GM12878 (cell line): ENCODE measurements at regions not wholly inside any gene's neighbourhood (a gene's known extent, or its start where the extent isn't known, plus 50 kb on each side); places are given as distances from the start of the nearest gene placed in this dataset.

ENCODE experiments used
- ATAC-seq: fragments of 200-7000 bp; cut with Tn5 transposase; 3 replicates; pipeline ENCODE4 v1.9.1; 2020; ENCODE audit warnings: mild to moderate bottlenecking, moderate library complexity
- BruUV-seq: library from RNA; stranded (reverse); fragments of 400-500 nt; replicated peaks from 2 replicates; lab custom pipeline; 2021; lab: Mats Ljungman, UMichigan
- CTCF ChIA-PET: fragments of 300-600 bp; sonication (Branson Sonifier 250); formaldehyde crosslinking; extraction: SDS; loops from one replicate; lab custom pipeline; 2021; ENCODE audit warnings: inconsistent platforms; lab: Yijun Ruan, JAX
- POLR2A ChIA-PET: fragments of 350-600 bp; formaldehyde crosslinking; extraction: SDS; loops from one replicate; lab custom pipeline; 2021; ENCODE audit warnings: inconsistent platforms; lab: Charles Lee
- RAD21 ChIA-PET: fragments of 300-600 bp; sonication (Branson Sonifier 250); formaldehyde crosslinking; loops from one replicate; lab custom pipeline; 2023; ENCODE audit warnings: antibody characterized with exemption; ENCODE audit not compliant: unreplicated experiment; lab: Charles Lee
- SMC1A ChIA-PET: fragments of 300-600 bp; sonication (Branson Sonifier 250); formaldehyde crosslinking; loops from one replicate; lab custom pipeline; 2023; ENCODE audit not compliant: unreplicated experiment, uncharacterized antibody; lab: Charles Lee
- DNase-seq: peaks from one replicate; pipeline ENCODE4 v3.0.0-alpha.2; 2011; ENCODE audit warnings: low read depth, low spot score
- FAIRE-seq: peaks from 3 replicates; lab custom pipeline; 2011; peaks lifted over from hg19 to GRCh38; lab: Jason Lieb, UNC
- H2AFZ ChIP-seq: 2 replicates; pipeline ENCODE4 v1.6.0; 2011; ENCODE audit warnings: low read depth, low read length, control low read depth; ENCODE audit not compliant: control insufficient read depth
- H3K27ac ChIP-seq: 2 replicates; pipeline ENCODE4 v1.5.1; 2011; ENCODE audit warnings: control low read depth; ENCODE audit not compliant: control insufficient read depth, insufficient read depth
- H3K27me3 ChIP-seq, 2 experiments: replicated peaks in 1 of 2; 2 replicates each; pipeline versions ENCODE4 v1.6.0 to v1.6.1; 2011; ENCODE audit warnings: low read length in 1 of 2; ENCODE audit not compliant: control insufficient read depth in 2 of 2, insufficient read depth in 2 of 2
- H3K36me3 ChIP-seq, 2 experiments: 2 replicates each; pipeline ENCODE4 v1.5.1; 2011; ENCODE audit warnings: low read length in 1 of 2; ENCODE audit not compliant: control insufficient read depth in 2 of 2, insufficient read depth in 2 of 2
- H3K4me1 ChIP-seq: 2 replicates; pipeline ENCODE4 v1.6.1; 2011; ENCODE audit warnings: mild to moderate bottlenecking, low read length, moderate library complexity, mixed read lengths; ENCODE audit not compliant: control insufficient read depth, insufficient read depth
- H3K4me2 ChIP-seq: 2 replicates; pipeline ENCODE4 v1.6.0; 2011; ENCODE audit warnings: control low read depth; ENCODE audit not compliant: control insufficient read depth, insufficient read depth
- H3K4me3 ChIP-seq: fragments of 200-600 bp; sonication (generic); 2 replicates; pipeline ENCODE4 v1.5.1; 2016
- H3K79me2 ChIP-seq: 2 replicates; pipeline ENCODE4 v1.6.0; 2011; ENCODE audit warnings: low read length; ENCODE audit not compliant: control insufficient read depth, insufficient read depth
- H3K9ac ChIP-seq: 2 replicates; pipeline ENCODE4 v1.8.0; 2011; ENCODE audit warnings: low read length, control low read depth, mixed read lengths; ENCODE audit not compliant: control insufficient read depth, insufficient read depth
- H3K9me3 ChIP-seq: replicated peaks from 3 replicates; pipeline ENCODE4 v1.5.1; 2011; ENCODE audit warnings: mild to moderate bottlenecking, low read length; ENCODE audit not compliant: control insufficient read depth, insufficient read depth
- H4K20me1 ChIP-seq: 2 replicates; pipeline ENCODE4 v1.6.0; 2011; ENCODE audit not compliant: control insufficient read depth, insufficient read depth
- ATF7 ChIP-seq: fragments of 450-650 bp; IDR thresholded peaks from 2 replicates; pipeline ENCODE4 v1.6.1; 2016; ENCODE audit warnings: low read depth, mild to moderate bottlenecking
- BCL11A ChIP-seq: IDR thresholded peaks from 2 replicates; pipeline ENCODE4 v1.6.1; 2011; ENCODE audit warnings: low read depth, low read length
- BHLHE40 ChIP-seq, 2 experiments: fragments of 450-650 bp in 1 of 2; IDR thresholded peaks; 2 replicates each; pipeline ENCODE4 v1.6.1; 2011 to 2017; ENCODE audit warnings: low read depth in 2 of 2, borderline replicate concordance in 1 of 2, improper control_type of control experiment in 1 of 2, low read length in 1 of 2, mild to moderate bottlenecking in 1 of 2
- CBX5 ChIP-seq: sonication (generic); IDR thresholded peaks from 2 replicates; pipeline ENCODE4 v1.6.1; 2016; ENCODE audit warnings: low read depth, moderate library complexity, mild to moderate bottlenecking, inconsistent platforms
- EGR1 ChIP-seq, 2 experiments: IDR thresholded peaks; 1 replicate in 1 of 2; 2 replicates in 1 of 2; pipeline ENCODE4 v1.6.1; 2011 to 2012; ENCODE audit warnings: low read depth in 2 of 2, low read length in 2 of 2, borderline replicate concordance in 1 of 2, mild to moderate bottlenecking in 1 of 2, moderate library complexity in 1 of 2
- FOS ChIP-seq: IDR thresholded peaks from 3 replicates; pipeline ENCODE4 v1.6.1; 2011; ENCODE audit warnings: borderline replicate concordance; ENCODE audit not compliant: insufficient read length; ENCODE audit errors: extremely low read depth
- GABPA ChIP-seq: IDR thresholded peaks from 2 replicates; pipeline ENCODE4 v1.6.1; 2014; ENCODE audit warnings: antibody characterized with exemption, low read depth, mild to moderate bottlenecking, inconsistent platforms
- HCFC1 ChIP-seq: fragments of 150-350 bp; IDR thresholded peaks from 2 replicates; pipeline ENCODE4 v1.6.1; 2014; ENCODE audit warnings: low read length
- HDGF ChIP-seq: fragments of 450-650 bp; IDR thresholded peaks from 2 replicates; pipeline ENCODE4 v1.6.1; 2016; ENCODE audit warnings: antibody characterized with exemption
- MEF2A ChIP-seq: IDR thresholded peaks from 2 replicates; pipeline ENCODE4 v1.6.1; 2011; ENCODE audit warnings: low read depth, mild to moderate bottlenecking, low read length, moderate library complexity; ENCODE audit not compliant: insufficient read depth
- MYB ChIP-seq: fragments of 150-350 bp; IDR thresholded peaks from 2 replicates; pipeline ENCODE4 v1.6.1; 2014; ENCODE audit warnings: mild to moderate bottlenecking, low read depth, low read length, borderline replicate concordance
- NFYA ChIP-seq: IDR thresholded peaks from 2 replicates; pipeline ENCODE4 v1.6.1; 2011; ENCODE audit warnings: low read depth, mild to moderate bottlenecking, low read length, improper control_type of control experiment, borderline replicate concordance
- POU2F2 ChIP-seq: IDR thresholded peaks from 3 replicates; pipeline ENCODE4 v1.6.1; 2011; ENCODE audit warnings: low read depth, mild to moderate bottlenecking, low read length, borderline replicate concordance
- STAT3 ChIP-seq: IDR thresholded peaks from 2 replicates; pipeline ENCODE4 v1.6.1; 2011; ENCODE audit warnings: low read depth, low read length, improper control_type of control experiment
- TBL1XR1 ChIP-seq: IDR thresholded peaks from 2 replicates; pipeline ENCODE4 v1.6.1; 2012; ENCODE audit warnings: low read depth, low read length, improper control_type of control experiment
- USF2 ChIP-seq: IDR thresholded peaks from 2 replicates; pipeline ENCODE4 v1.6.1; 2011; ENCODE audit warnings: low read depth, low read length, improper control_type of control experiment, borderline replicate concordance
- YY1 ChIP-seq: IDR thresholded peaks from 2 replicates; pipeline ENCODE4 v1.6.1; 2011; ENCODE audit warnings: low read depth, mild to moderate bottlenecking, low read length
- ZNF24 ChIP-seq: fragments of 450-650 bp; IDR thresholded peaks from 2 replicates; pipeline ENCODE4 v1.6.1; 2017; ENCODE audit warnings: antibody characterized with exemption, mild to moderate bottlenecking
- WGBS: methylation state at CpG from one replicate; pipeline ENCODE4 v1.1.6; 2016; ENCODE audit warnings: low lambda C conversion rate; ENCODE audit not compliant: insufficient replicate concordance, insufficient coverage; ENCODE audit errors: missing lambda C conversion rate; 5-methylcytosine and 5-hydroxymethylcytosine counted together
- in situ Hi-C: fragments of 300-500 bp; cut with MboI; formaldehyde crosslinking; loops from 9 replicates; pipeline ENCODE4 v1.14.3; 2018; ENCODE audit warnings: mixed read lengths
- intact Hi-C: fragments of 100-400 bp; cut with micrococcal nuclease; formaldehyde crosslinking; loops from one replicate; pipeline ENCODE4 v1.14.2; 2022; ENCODE audit not compliant: unreplicated experiment
- TF ChIP-seq, protein P1 (sequence below), 3 experiments: IDR thresholded peaks in 2 of 3; conservative IDR thresholded peaks in 1 of 3; 2 replicates each; pipeline ENCODE4 v1.5.1; 2011; ENCODE audit warnings: low read depth in 3 of 3, low read length in 3 of 3, mild to moderate bottlenecking in 3 of 3, control low read depth in 2 of 3, moderate library complexity in 2 of 3, inconsistent platforms in 1 of 3, mixed read lengths in 1 of 3; ENCODE audit not compliant: control insufficient read depth in 2 of 3, insufficient read depth in 1 of 3; ENCODE audit errors: extremely low read depth in 1 of 3
- TF ChIP-seq, protein P2 (sequence below): fragments of 450-650 bp; conservative IDR thresholded peaks from 2 replicates; pipeline ENCODE4 v1.6.1; 2017; ENCODE audit warnings: mild to moderate bottlenecking, moderate library complexity

DNA sequence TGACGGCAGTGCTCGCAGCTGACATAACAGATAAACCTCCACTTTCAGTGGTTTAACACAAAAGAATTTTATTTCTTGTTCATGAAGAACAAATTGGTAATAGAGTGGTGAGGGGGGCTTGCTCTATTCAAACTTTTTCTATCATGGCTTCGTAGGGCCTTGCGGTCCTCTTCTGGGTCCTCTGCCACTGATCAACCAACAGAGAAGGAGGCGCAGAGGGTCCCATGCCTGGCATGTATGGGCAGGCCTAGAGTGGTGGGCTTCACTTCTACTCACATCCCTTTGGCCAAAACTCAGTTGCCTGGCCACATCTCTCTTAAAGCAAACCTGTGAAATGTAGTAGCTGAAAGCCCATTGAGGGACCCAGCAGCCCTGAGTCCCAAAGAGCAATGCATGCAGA, 460.5 kb downstream of the SIPA1L2 start:
- no peak overlapping the region for H3K4me2 ChIP-seq
- RAD21 ChIA-PET = no interaction called here
- SMC1A ChIA-PET = no interaction called here
- ATAC-seq = no peak
- no peaks in the 10 kb centered on the region for H3K36me3 ChIP-seq
- no peak overlapping the region for H3K9ac ChIP-seq
- H3K27ac ChIP-seq = no peak overlapping the region
- no TSS peak for BruUV-seq
- intact Hi-C loops = no loop called here
- in situ Hi-C loops = no loop called here
- no peaks in the 10 kb centered on the region for H3K9me3 ChIP-seq
- no peak overlapping the region for H2AFZ ChIP-seq
- no peaks in the 10 kb centered on the region for H4K20me1 ChIP-seq
- no peaks in the 10 kb centered on the region for H3K27me3 ChIP-seq
- no peak for TF ChIP-seq USF2
- no peak for TF ChIP-seq POU2F2
- TF ChIP-seq, protein P1, sequence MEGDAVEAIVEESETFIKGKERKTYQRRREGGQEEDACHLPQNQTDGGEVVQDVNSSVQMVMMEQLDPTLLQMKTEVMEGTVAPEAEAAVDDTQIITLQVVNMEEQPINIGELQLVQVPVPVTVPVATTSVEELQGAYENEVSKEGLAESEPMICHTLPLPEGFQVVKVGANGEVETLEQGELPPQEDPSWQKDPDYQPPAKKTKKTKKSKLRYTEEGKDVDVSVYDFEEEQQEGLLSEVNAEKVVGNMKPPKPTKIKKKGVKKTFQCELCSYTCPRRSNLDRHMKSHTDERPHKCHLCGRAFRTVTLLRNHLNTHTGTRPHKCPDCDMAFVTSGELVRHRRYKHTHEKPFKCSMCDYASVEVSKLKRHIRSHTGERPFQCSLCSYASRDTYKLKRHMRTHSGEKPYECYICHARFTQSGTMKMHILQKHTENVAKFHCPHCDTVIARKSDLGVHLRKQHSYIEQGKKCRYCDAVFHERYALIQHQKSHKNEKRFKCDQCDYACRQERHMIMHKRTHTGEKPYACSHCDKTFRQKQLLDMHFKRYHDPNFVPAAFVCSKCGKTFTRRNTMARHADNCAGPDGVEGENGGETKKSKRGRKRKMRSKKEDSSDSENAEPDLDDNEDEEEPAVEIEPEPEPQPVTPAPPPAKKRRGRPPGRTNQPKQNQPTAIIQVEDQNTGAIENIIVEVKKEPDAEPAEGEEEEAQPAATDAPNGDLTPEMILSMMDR (IDR thresholded peaks at IDR 0.05 in 2 of 3, conservative IDR thresholded peaks at IDR 0.05 in 1 of 3; ENCODE audit: control insufficient read depth in 2 of 3, extremely low read depth in 1 of 3, insufficient read depth in 1 of 3, low read depth in 3 of 3, low read length in 3 of 3) = no peak
- TF ChIP-seq, protein P2, sequence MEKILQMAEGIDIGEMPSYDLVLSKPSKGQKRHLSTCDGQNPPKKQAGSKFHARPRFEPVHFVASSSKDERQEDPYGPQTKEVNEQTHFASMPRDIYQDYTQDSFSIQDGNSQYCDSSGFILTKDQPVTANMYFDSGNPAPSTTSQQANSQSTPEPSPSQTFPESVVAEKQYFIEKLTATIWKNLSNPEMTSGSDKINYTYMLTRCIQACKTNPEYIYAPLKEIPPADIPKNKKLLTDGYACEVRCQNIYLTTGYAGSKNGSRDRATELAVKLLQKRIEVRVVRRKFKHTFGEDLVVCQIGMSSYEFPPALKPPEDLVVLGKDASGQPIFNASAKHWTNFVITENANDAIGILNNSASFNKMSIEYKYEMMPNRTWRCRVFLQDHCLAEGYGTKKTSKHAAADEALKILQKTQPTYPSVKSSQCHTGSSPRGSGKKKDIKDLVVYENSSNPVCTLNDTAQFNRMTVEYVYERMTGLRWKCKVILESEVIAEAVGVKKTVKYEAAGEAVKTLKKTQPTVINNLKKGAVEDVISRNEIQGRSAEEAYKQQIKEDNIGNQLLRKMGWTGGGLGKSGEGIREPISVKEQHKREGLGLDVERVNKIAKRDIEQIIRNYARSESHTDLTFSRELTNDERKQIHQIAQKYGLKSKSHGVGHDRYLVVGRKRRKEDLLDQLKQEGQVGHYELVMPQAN = no peak
- no peak for TF ChIP-seq HCFC1
- TF ChIP-seq MEF2A = no peak
- no peak for TF ChIP-seq BHLHE40 (IDR thresholded peaks at IDR 0.05; ENCODE audit: borderline replicate concordance in 1 of 2, low read depth in 2 of 2, low read length in 1 of 2)
- TF ChIP-seq CBX5 = no peak
- TF ChIP-seq HDGF = no peak
- no peak for TF ChIP-seq MYB
- TF ChIP-seq BCL11A = no peak
- TF ChIP-seq FOS = no peak
- no peak for TF ChIP-seq EGR1 (IDR thresholded peaks at IDR 0.05; ENCODE audit: borderline replicate concordance in 1 of 2, low read depth in 2 of 2, low read length in 2 of 2)
- TF ChIP-seq ZNF24 = no peak
- no peak for TF ChIP-seq NFYA
- no peak for TF ChIP-seq GABPA
- no peak for TF ChIP-seq STAT3
- no peak for TF ChIP-seq ATF7
- no peak for TF ChIP-seq TBL1XR1
- no peak for TF ChIP-seq YY1
- POLR2A ChIA-PET = no interaction called here
- WGBS = 36% methylated on average over 5 of the region's 5 CpGs
- DNase-seq = no peak
- CTCF ChIA-PET = interaction anchor here (0.6 kb wide), 1 partner anchor 947 kb away, joined by 4 read pairs; no protein-coding TSS in a partner anchor
- FAIRE-seq = no peak
- no peak overlapping the region for H3K4me3 ChIP-seq
- no peaks in the 10 kb centered on the region for H3K79me2 ChIP-seq
- H3K4me1 ChIP-seq = no peaks in the 10 kb centered on the region
